K562 (cell line): ENCODE measurements at regions not wholly inside any gene's neighbourhood (a gene's known extent, or its start where the extent isn't known, plus 50 kb on each side); places are given as distances from the start of the nearest gene placed in this dataset.

Experiments used
- CTCF ChIP-seq, 3 experiments: IDR thresholded peaks in 2 of 3; conservative IDR thresholded peaks in 1 of 3; 2 replicates each; pipeline ENCODE4 v1.5.1; 2011 to 2012; ENCODE audit warnings: low read length in 3 of 3, mild to moderate bottlenecking in 3 of 3, control low read depth in 2 of 3, improper control_type of control experiment in 1 of 3, inconsistent platforms in 1 of 3, low read depth in 1 of 3, mixed read lengths in 1 of 3, moderate library complexity in 1 of 3; ENCODE audit not compliant: insufficient read depth in 2 of 3
- FOXP1 ChIP-seq: sonication (generic); formaldehyde crosslinking; IDR thresholded peaks from 2 replicates; pipeline ENCODE4 v1.8.0; 2022; ENCODE audit warnings: mild to moderate bottlenecking, missing genetic modification reagents
- KLF6 ChIP-seq: fragments of 250-450 bp; sonication (Bioruptor Pico); IDR thresholded peaks from 2 replicates; pipeline ENCODE4 v1.4.0; 2020; ENCODE audit warnings: mild to moderate bottlenecking, moderate library complexity, borderline replicate concordance
- NFYB ChIP-seq: IDR thresholded peaks from 2 replicates; pipeline ENCODE4 v1.6.1; 2011; ENCODE audit warnings: mild to moderate bottlenecking, moderate library complexity; ENCODE audit not compliant: insufficient read length; ENCODE audit errors: extremely low read depth
- POLR3A ChIP-seq: IDR thresholded peaks from 2 replicates; pipeline ENCODE4 v1.6.1; 2011; ENCODE audit warnings: borderline replicate concordance, mild to moderate bottlenecking, moderate library complexity; ENCODE audit not compliant: insufficient read length, insufficient read depth; ENCODE audit errors: extremely low read depth

DNA sequence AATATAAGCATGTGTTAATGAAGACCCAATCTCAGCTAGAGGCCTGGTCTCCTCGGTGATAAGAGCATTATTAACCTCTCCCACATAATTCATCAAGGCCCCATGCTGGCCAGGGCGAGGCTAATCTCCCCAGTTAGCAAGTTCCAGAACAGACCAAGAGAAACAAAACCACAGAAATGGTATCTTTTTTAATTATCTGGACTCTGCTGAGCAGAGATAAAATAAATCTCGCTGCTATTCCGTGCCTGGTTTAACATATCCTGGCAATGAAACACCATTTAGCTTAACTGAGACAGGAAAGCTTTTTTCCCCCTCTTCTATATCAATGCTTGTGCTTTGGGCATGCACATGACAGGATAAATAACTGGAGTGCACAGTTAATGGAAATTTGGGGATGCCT, 72.5 kb upstream of the ARHGEF3 start:
- TF ChIP-seq KLF6 (CRISPR knock-in tag) (no peak), FOXP1 (CRISPR knock-in tag) (no peak), NFYB (no peak), CTCF (IDR thresholded peaks at IDR 0.05 in 2 of 3, conservative IDR thresholded peaks at IDR 0.05 in 1 of 3; ENCODE audit: insufficient read depth in 2 of 3, low read depth in 1 of 3, low read length in 3 of 3) (no peak), POLR3A (no peak)
